ENCODE measurements at regions not wholly inside any gene's neighbourhood (a gene's known extent, or its start where the extent isn't known, plus 50 kb on each side); places are given as distances from the start of the nearest gene placed in this dataset.

DNA sequence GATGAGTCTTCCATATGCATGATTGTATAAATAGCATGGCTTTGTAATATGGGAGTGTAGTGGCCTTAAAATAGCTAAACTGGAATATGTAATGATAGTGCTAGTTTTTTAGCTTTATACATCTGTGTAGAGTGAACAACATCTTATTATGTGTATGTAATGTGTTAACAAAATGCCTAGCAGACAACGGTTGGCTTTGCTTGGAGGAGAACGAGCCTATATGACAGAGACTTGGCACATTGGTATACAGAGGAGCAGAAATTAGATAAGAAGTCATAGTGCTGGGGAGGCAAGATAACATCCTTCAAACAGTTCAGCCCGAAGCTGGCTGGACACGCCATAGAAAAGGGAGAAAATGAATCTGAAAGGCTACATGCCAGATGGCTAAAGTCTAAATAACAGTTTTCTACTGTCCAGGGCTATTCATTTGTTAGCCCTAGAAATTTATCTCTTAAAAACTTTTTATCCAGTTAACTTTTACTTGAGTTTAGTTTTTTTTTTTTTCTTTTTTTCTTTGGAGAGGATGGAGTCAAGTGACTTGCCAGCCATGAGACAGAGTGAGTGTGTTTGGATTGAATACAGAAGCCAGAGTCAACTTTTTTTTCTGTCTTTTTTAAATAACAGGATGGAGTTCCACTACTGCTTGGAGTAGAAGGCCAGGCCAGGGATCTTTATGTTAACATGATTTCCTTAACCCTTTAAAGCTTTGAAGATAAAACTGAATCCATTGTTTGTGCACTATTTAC lies 214.4 kb upstream of the ACTBL2 start:
- TF ChIP-seq, protein P1, sequence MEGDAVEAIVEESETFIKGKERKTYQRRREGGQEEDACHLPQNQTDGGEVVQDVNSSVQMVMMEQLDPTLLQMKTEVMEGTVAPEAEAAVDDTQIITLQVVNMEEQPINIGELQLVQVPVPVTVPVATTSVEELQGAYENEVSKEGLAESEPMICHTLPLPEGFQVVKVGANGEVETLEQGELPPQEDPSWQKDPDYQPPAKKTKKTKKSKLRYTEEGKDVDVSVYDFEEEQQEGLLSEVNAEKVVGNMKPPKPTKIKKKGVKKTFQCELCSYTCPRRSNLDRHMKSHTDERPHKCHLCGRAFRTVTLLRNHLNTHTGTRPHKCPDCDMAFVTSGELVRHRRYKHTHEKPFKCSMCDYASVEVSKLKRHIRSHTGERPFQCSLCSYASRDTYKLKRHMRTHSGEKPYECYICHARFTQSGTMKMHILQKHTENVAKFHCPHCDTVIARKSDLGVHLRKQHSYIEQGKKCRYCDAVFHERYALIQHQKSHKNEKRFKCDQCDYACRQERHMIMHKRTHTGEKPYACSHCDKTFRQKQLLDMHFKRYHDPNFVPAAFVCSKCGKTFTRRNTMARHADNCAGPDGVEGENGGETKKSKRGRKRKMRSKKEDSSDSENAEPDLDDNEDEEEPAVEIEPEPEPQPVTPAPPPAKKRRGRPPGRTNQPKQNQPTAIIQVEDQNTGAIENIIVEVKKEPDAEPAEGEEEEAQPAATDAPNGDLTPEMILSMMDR (IDR thresholded peaks at IDR 0.05) = no peak
- TF ChIP-seq EZH2 (IDR thresholded peaks at IDR 0.05) (no peak), EZH2phosphoT487 (IDR thresholded peaks at IDR 0.05) (no peak)
